ENCODE measurements at regions not wholly inside any gene's neighbourhood (a gene's known extent, or its start where the extent isn't known, plus 50 kb on each side); places are given as distances from the start of the nearest gene placed in this dataset.

GRCh38 chr18:61731178-61731577, 161.6 kb downstream of the RNF152 start:
- Histone ChIP-seq H4K20me1 (ENCODE audit: control insufficient read depth, insufficient read depth, insufficient read length) (no peaks in the 10 kb centered on the region), H3K23ac (ENCODE audit: insufficient read length, low read depth, low read length) (no peak overlapping the region), H2BK5ac (ENCODE audit: insufficient read length, low read length) (no peak overlapping the region), H3K79me1 (ENCODE audit: insufficient read depth, low read depth, low read length, poor library complexity, severe bottlenecking) (no peaks in the 10 kb centered on the region), H3K4me2 (ENCODE audit: insufficient read depth, insufficient read length, low read length) (no peak overlapping the region), H3T11ph (ENCODE audit: low read length) (no peak overlapping the region), H3K9ac (ENCODE audit: extremely low read depth, insufficient read length, low read length) (no peak overlapping the region), H3K4me1 (ENCODE audit: insufficient read depth, low read length) (no peaks in the 10 kb centered on the region), H2BK12ac (ENCODE audit: insufficient read length, low read depth, low read length) (no peak overlapping the region), H3K14ac (ENCODE audit: insufficient read depth, low read length) (no peak overlapping the region), H3K9me3 (ENCODE audit: control insufficient read depth, low read depth, low read length) (no peaks in the 10 kb centered on the region), H3K27me3 (ENCODE audit: insufficient read depth, low read length) (no peaks in the 10 kb centered on the region), H2AFZ (ENCODE audit: low read length) (no peak overlapping the region), H4K91ac (ENCODE audit: insufficient read length, low read depth, low read length) (no peak overlapping the region), H2AK5ac (ENCODE audit: insufficient read length, low read length) (no peak overlapping the region), H3K27ac (ENCODE audit: insufficient read length, low read depth, low read length) (no peak overlapping the region), H3K18ac (ENCODE audit: insufficient read length, low read depth, low read length) (no peak overlapping the region), H2BK15ac (ENCODE audit: low read depth, low read length) (no peak overlapping the region), H3K23me2 (ENCODE audit: insufficient read length, low read depth, low read length, poor library complexity, severe bottlenecking) (no peaks in the 10 kb centered on the region), H4K8ac (replicated peaks; ENCODE audit: insufficient read length, low read depth, low read length) (no peak overlapping the region), H4K5ac (ENCODE audit: insufficient read length, low read depth, low read length) (no peak overlapping the region), H3K4ac (ENCODE audit: low read depth, low read length) (no peak overlapping the region), H2BK120ac (ENCODE audit: low read depth, low read length, poor library complexity, severe bottlenecking) (no peak overlapping the region), H2BK20ac (ENCODE audit: low read depth, low read length, poor library complexity, severe bottlenecking) (no peak overlapping the region), H3K56ac (ENCODE audit: insufficient read length, low read depth, low read length) (no peak overlapping the region), H3K79me2 (ENCODE audit: insufficient read depth, low read length) (no peaks in the 10 kb centered on the region)
- TF ChIP-seq CTCF (conservative IDR thresholded peaks at IDR 0.05), result no peak
- Mint-ChIP-seq H3K27me3 (ENCODE audit: low read depth) (no peaks in the 10 kb centered on the region; the same call in 1 of the 2 replicates), H3K4me1 (peaks cover 6% of the 10 kb centered on the region in 2 experiments; a peak in 3 of 4 replicates), H3K27ac (no peak overlapping the region), H3K9me3 (peaks cover 8 to 10% of the 10 kb centered on the region in 2 experiments; a peak in 4 of 5 replicates), H3K4me3 (no peak overlapping the region), H3K36me3 (ENCODE audit: insufficient read depth in 1 of 3, low read depth in 3 of 3) (peaks cover 1 to 11% (median 9%) of the 10 kb centered on the region in 3 experiments; a peak in 4 of 7 replicates)
- DNase-seq, result no peak
- WGBS (ENCODE audit: extremely low coverage, insufficient read length, low lambda C conversion rate), result no CpG with 5 or more reads among the region's 5 CpGs
